Tibial artery (tissue), 4 donors: ENCODE measurements at regions not wholly inside any gene's neighbourhood (a gene's known extent, or its start where the extent isn't known, plus 50 kb on each side); places are given as distances from the start of the nearest gene placed in this dataset.

Experiments
- DNase-seq, 2 donors: peaks; one replicate each; pipeline ENCODE4 v3.0.0-alpha.2; 2019
- H3K27ac ChIP-seq, 2 donors: fragments of 200-600 bp; sonication (generic) in 1 of 2; 1 replicate in 1 of 2; 2 replicates in 1 of 2; pipeline ENCODE4 v1.5.1; 2018 to 2019; ENCODE audit warnings: mild to moderate bottlenecking in 1 of 2
- H3K27me3 ChIP-seq, 2 donors: fragments of 200-600 bp; sonication (generic) in 1 of 2; one replicate each; pipeline versions ENCODE4 v1.5.1 to v1.6.0; 2016 to 2019
- H3K36me3 ChIP-seq, 3 donors: fragments of 200-600 bp; sonication (generic) in 2 of 3; one replicate each; pipeline ENCODE4 v1.5.1; 2016 to 2019; ENCODE audit warnings: mild to moderate bottlenecking in 2 of 3
- H3K4me1 ChIP-seq, 4 donors: fragments of 200-600 bp; sonication (generic) in 2 of 4; 1 replicate in 3 of 4; 2 replicates in 1 of 4; pipeline ENCODE4 v1.5.1; 2016 to 2019
- H3K4me3 ChIP-seq, 2 donors: fragments of 200-600 bp; sonication (generic) in 1 of 2; 1 replicate in 1 of 2; 2 replicates in 1 of 2; pipeline ENCODE4 v1.5.1; 2018 to 2019; ENCODE audit warnings: mild to moderate bottlenecking in 2 of 2
- H3K9me3 ChIP-seq, 3 donors: fragments of 200-600 bp; sonication (generic) in 1 of 3; one replicate each; pipeline ENCODE4 v1.5.1; 2016 to 2019
- intact Hi-C: fragments of 100-400 bp; cut with DNase I; formaldehyde crosslinking; loops from one replicate; pipeline ENCODE4 v1.15.0; 2023; ENCODE audit warnings: low total_unique reads
- TF ChIP-seq, protein P1 (sequence below), 2 experiments: fragments of 200-600 bp in 1 of 2; fragments of 450-650 bp in 1 of 2; IDR thresholded peaks; one replicate each; pipeline ENCODE4 v1.5.1; 2017 to 2019; ENCODE audit warnings: antibody characterized with exemption in 2 of 2, mild to moderate bottlenecking in 1 of 2, moderate library complexity in 1 of 2

DNA sequence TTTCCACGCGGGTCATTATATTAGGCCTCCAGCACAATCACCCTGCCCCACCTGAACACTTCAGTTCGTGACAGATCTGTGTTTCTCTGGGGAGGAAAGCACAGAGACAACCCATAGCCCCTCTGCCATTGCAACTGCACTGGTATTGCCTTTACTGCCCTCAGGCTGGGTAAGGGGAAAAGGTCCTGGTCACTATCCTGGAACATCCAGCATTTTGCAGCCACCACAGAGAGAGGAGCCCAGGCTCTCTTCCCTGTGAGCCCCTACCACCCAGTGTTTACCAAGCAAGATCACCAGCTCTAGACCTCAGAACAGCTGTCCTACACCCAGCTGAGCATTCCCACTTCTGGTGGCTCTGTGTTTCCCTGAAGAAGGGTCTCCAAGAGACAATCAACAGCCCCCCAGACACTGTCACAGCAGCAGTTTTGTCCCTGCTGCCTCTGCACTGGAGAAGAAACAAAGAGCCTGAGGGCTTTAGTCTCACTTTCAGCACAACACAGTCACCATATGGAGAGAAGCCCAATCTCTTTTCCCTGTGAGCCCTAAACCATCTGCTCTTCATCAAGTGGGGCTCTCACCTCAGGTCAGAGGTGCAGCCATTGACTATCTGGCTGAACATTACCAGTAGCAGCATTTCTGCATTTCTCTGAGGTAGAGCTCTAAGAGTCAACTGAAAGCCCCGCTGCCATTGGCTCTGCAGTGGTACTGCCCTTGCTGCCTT is 655.2 kb upstream of the FAM174A start:
- no peaks in the 10 kb centered on the region for H3K27me3 ChIP-seq
- no peaks in the 10 kb centered on the region for H3K4me1 ChIP-seq
- intact Hi-C loops, result no loop called here
- H3K36me3 ChIP-seq, result no peaks in the 10 kb centered on the region
- H3K4me3 ChIP-seq, result no peak overlapping the region
- no peaks in the 10 kb centered on the region for H3K9me3 ChIP-seq
- TF ChIP-seq, protein P1, sequence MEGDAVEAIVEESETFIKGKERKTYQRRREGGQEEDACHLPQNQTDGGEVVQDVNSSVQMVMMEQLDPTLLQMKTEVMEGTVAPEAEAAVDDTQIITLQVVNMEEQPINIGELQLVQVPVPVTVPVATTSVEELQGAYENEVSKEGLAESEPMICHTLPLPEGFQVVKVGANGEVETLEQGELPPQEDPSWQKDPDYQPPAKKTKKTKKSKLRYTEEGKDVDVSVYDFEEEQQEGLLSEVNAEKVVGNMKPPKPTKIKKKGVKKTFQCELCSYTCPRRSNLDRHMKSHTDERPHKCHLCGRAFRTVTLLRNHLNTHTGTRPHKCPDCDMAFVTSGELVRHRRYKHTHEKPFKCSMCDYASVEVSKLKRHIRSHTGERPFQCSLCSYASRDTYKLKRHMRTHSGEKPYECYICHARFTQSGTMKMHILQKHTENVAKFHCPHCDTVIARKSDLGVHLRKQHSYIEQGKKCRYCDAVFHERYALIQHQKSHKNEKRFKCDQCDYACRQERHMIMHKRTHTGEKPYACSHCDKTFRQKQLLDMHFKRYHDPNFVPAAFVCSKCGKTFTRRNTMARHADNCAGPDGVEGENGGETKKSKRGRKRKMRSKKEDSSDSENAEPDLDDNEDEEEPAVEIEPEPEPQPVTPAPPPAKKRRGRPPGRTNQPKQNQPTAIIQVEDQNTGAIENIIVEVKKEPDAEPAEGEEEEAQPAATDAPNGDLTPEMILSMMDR (IDR thresholded peaks at IDR 0.05), result no peak
- no peak overlapping the region for H3K27ac ChIP-seq
- no peak for DNase-seq

DNA sequence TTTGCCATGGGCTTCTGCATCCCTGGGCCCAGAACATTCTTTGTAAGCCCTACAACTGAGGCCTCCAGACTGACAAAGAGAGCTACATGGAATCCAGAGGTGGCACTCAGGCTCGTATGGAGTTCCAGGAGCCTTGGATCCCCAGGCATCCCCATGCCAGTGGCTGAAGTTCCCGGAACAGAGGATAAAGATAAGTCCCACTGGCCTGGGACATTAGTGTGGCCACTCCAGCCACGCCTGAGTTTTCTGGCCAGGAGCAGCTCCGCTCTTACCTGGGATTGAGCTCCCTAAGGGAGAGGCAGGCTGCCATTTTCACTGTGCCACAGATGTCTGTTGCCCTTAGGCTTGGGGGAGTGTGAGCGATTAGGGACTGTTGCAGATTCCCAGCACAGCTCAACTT is 656.3 kb upstream of the FAM174A start:
- no peak overlapping the region for H3K4me3 ChIP-seq
- no peaks in the 10 kb centered on the region for H3K4me1 ChIP-seq
- TF ChIP-seq, protein P1 (IDR thresholded peaks at IDR 0.05), result no peak
- no peak overlapping the region for H3K27ac ChIP-seq
- no peaks in the 10 kb centered on the region for H3K9me3 ChIP-seq
- H3K27me3 ChIP-seq, result no peaks in the 10 kb centered on the region
- H3K36me3 ChIP-seq, result no peaks in the 10 kb centered on the region
- intact Hi-C loops, result no loop called here
- no peak for DNase-seq

DNA sequence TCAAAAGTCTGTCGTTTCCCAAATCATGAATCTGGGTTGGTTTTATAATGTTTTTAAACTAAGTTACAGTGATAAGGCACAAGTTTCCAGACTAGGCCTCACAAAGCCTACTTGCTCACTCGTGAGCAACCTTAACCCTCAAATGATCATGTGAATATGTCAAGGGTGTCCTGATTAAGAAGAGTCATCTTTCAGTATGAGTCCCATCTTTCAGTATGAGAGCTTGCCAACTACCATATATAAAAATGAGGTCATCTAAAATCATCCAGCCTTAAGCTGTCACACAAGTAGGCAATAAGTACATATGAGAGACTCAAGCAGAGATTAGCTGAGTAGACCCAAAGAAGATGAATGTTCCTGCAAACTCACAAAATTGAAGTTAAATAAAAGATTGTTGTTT is 668.4 kb upstream of the FAM174A start:
- H3K27ac ChIP-seq, result no peak overlapping the region
- no peaks in the 10 kb centered on the region for H3K36me3 ChIP-seq
- no peak for DNase-seq
- no peaks in the 10 kb centered on the region for H3K4me1 ChIP-seq
- H3K4me3 ChIP-seq, result no peak overlapping the region
- H3K9me3 ChIP-seq, result no peaks in the 10 kb centered on the region
- intact Hi-C loops, result no loop called here
- no peaks in the 10 kb centered on the region for H3K27me3 ChIP-seq
- TF ChIP-seq, protein P1 (IDR thresholded peaks at IDR 0.05), result no peak

DNA sequence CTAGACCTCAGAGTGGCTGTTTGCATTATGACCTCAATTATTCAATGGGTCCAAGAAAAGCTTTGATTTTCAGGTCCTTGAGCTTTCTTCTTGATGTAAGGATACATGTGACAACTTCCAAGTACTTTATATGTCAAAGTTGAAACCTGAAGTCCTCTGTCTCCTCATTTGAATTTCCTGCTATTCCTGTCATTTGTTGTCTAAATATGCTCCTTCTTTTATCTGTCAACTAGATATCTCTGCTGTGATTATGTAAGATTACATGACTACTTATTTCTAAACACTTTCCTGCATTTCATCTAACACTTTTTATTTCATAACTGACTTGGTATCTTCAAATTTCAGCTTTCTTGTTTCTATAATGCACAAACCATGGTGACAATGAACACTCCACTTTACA is 670.0 kb upstream of the FAM174A start:
- H3K27me3 ChIP-seq, result no peaks in the 10 kb centered on the region

DNA sequence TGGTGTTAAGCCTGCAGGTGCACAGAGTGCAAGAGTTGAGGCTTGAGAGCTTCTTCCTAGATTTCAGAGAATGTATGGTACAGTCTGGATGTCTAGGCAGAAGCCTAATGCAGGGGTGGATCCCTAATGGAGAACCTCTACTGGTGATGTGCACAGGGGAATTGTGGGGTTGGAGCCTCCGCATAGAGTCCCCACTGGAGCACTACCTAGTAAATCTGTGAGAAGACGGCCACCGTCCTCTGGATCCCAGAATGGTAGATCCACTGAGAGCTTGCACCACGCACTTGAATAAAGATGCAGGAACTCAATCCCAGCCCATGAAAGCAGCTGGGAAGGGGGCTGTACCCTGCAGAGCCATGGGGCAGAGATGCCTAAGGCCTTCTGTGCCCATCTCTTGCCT is 699.4 kb upstream of the FAM174A start:
- H3K4me1 ChIP-seq, result no peaks in the 10 kb centered on the region
- TF ChIP-seq, protein P1 (IDR thresholded peaks at IDR 0.05), result no peak
- intact Hi-C loops, result no loop called here
- no peak for DNase-seq
- H3K9me3 ChIP-seq, result no peaks in the 10 kb centered on the region
- no peak overlapping the region for H3K4me3 ChIP-seq
- no peak overlapping the region for H3K27ac ChIP-seq
- no peaks in the 10 kb centered on the region for H3K27me3 ChIP-seq
- no peaks in the 10 kb centered on the region for H3K36me3 ChIP-seq

More for the DNA sequence above, 670.0 kb upstream of the FAM174A start:
- intact Hi-C loops, result no loop called here
- no peak for DNase-seq
- TF ChIP-seq, protein P1 (IDR thresholded peaks at IDR 0.05), result no peak
- Histone ChIP-seq H3K36me3 (no peaks in the 10 kb centered on the region), H3K4me1 (no peaks in the 10 kb centered on the region), H3K4me3 (no peak overlapping the region), H3K9me3 (no peaks in the 10 kb centered on the region), H3K27ac (no peak overlapping the region)

DNA sequence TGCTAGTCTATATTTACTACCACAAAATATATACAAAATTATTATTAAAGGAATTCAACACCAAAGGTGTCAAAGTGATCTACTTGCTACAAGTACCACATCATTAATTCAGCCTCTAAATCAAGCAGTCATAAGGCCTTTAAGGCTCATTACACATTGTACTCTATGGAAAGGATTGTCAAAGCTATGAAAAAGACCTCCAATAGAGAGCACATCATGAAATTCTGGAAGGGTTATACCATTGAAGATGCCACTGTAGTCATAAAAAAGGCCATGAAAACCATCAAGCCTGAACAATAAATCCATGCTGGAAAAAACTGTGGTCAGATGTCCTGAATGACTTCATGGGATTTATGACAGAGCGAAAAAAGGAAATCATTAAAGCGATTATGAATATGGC is 708.0 kb upstream of the FAM174A start:
- Histone ChIP-seq H3K36me3 (no peaks in the 10 kb centered on the region), H3K9me3 (no peaks in the 10 kb centered on the region), H3K27me3 (no peaks in the 10 kb centered on the region), H3K27ac (no peak overlapping the region), H3K4me3 (no peak overlapping the region), H3K4me1 (no peaks in the 10 kb centered on the region)
- TF ChIP-seq, protein P1 (IDR thresholded peaks at IDR 0.05), result no peak
- intact Hi-C loops, result no loop called here
- no peak for DNase-seq
